H9 (cell line): ENCODE measurements at regions not wholly inside any gene's neighbourhood (a gene's known extent, or its start where the extent isn't known, plus 50 kb on each side); places are given as distances from the start of the nearest gene placed in this dataset.

Experiments used
- DNase-seq: peaks from one replicate; pipeline ENCODE4 v3.0.0-alpha.2; 2017
- H2AFZ ChIP-seq: one replicate; pipeline ENCODE4 v1.6.1; 2013; ENCODE audit warnings: mild to moderate bottlenecking, low read length, control low read depth, moderate library complexity
- H2AK5ac ChIP-seq: 2 replicates; pipeline ENCODE4 v1.6.1; 2013; ENCODE audit warnings: low read length, control low read depth, mixed read lengths; ENCODE audit not compliant: insufficient read length
- H2BK120ac ChIP-seq: one replicate; pipeline ENCODE4 v1.6.1; 2013; ENCODE audit warnings: low read depth, mild to moderate bottlenecking, low read length, control low read depth, inconsistent platforms; ENCODE audit not compliant: poor library complexity, severe bottlenecking
- H2BK12ac ChIP-seq: 2 replicates; pipeline ENCODE4 v1.6.1; 2013; ENCODE audit warnings: low read length, control low read depth, mixed read lengths, low read depth; ENCODE audit not compliant: insufficient read length
- H2BK15ac ChIP-seq: 2 replicates; pipeline ENCODE4 v1.6.1; 2013; ENCODE audit warnings: low read depth, low read length, control low read depth
- H2BK20ac ChIP-seq: one replicate; pipeline ENCODE4 v1.6.1; 2013; ENCODE audit warnings: low read depth, mild to moderate bottlenecking, low read length, control low read depth, inconsistent platforms; ENCODE audit not compliant: poor library complexity, severe bottlenecking
- H2BK5ac ChIP-seq: 2 replicates; pipeline ENCODE4 v1.6.1; 2013; ENCODE audit warnings: low read length, control low read depth, mixed read lengths; ENCODE audit not compliant: insufficient read length
- H3K14ac ChIP-seq: 2 replicates; pipeline ENCODE4 v1.6.1; 2013; ENCODE audit warnings: low read length, control low read depth; ENCODE audit not compliant: insufficient read depth
- H3K18ac ChIP-seq: 2 replicates; pipeline ENCODE4 v1.6.1; 2013; ENCODE audit warnings: low read depth, mild to moderate bottlenecking, mixed read lengths, low read length, control low read depth; ENCODE audit not compliant: insufficient read length
- H3K23ac ChIP-seq: 2 replicates; pipeline ENCODE4 v1.6.1; 2013; ENCODE audit warnings: low read length, control low read depth, mixed read lengths, low read depth; ENCODE audit not compliant: insufficient read length
- H3K23me2 ChIP-seq: 2 replicates; pipeline ENCODE4 v1.6.1; 2013; ENCODE audit warnings: low read depth, mild to moderate bottlenecking, mixed read lengths, low read length, control low read depth; ENCODE audit not compliant: insufficient read length, poor library complexity, severe bottlenecking
- H3K27ac ChIP-seq: 2 replicates; pipeline ENCODE4 v1.5.1; 2013; ENCODE audit warnings: low read length, control low read depth, mixed read lengths, low read depth; ENCODE audit not compliant: insufficient read length
- H3K27me3 ChIP-seq: 2 replicates; pipeline ENCODE4 v1.6.1; 2013; ENCODE audit warnings: low read length, control low read depth, inconsistent platforms; ENCODE audit not compliant: insufficient read depth
- H3K4ac ChIP-seq: 2 replicates; pipeline ENCODE4 v1.6.1; 2013; ENCODE audit warnings: low read depth, mild to moderate bottlenecking, control low read depth, inconsistent platforms, low read length, moderate library complexity
- H3K4me1 ChIP-seq: 2 replicates; pipeline ENCODE4 v1.6.1; 2013; ENCODE audit warnings: low read length, control low read depth, inconsistent platforms; ENCODE audit not compliant: insufficient read depth
- H3K4me2 ChIP-seq: 2 replicates; pipeline ENCODE4 v1.6.1; 2013; ENCODE audit warnings: low read length, control low read depth, mixed read lengths; ENCODE audit not compliant: insufficient read length, insufficient read depth
- H3K56ac ChIP-seq: 2 replicates; pipeline ENCODE4 v1.6.1; 2013; ENCODE audit warnings: low read depth, mild to moderate bottlenecking, mixed read lengths, low read length, control low read depth; ENCODE audit not compliant: insufficient read length
- H3K79me1 ChIP-seq: 2 replicates; pipeline ENCODE4 v1.6.1; 2013; ENCODE audit warnings: low read depth, mild to moderate bottlenecking, moderate library complexity, low read length, control low read depth, inconsistent platforms; ENCODE audit not compliant: insufficient read depth, poor library complexity, severe bottlenecking
- H3K79me2 ChIP-seq: 2 replicates; pipeline ENCODE4 v1.6.1; 2013; ENCODE audit warnings: low read length, control low read depth, inconsistent platforms; ENCODE audit not compliant: insufficient read depth
- H3K9ac ChIP-seq: 2 replicates; pipeline ENCODE4 v1.6.1; 2013; ENCODE audit warnings: low read length, control low read depth, mixed read lengths; ENCODE audit not compliant: insufficient read length; ENCODE audit errors: extremely low read depth
- H3K9me3 ChIP-seq: one replicate; pipeline ENCODE4 v1.6.1; 2013; ENCODE audit warnings: low read depth, low read length, inconsistent platforms; ENCODE audit not compliant: control insufficient read depth
- H3T11ph ChIP-seq: one replicate; pipeline ENCODE4 v1.6.1; 2013; ENCODE audit warnings: mild to moderate bottlenecking, low read length, control low read depth, inconsistent platforms
- H4K20me1 ChIP-seq: one replicate; pipeline ENCODE4 v1.6.1; 2013; ENCODE audit not compliant: control insufficient read depth, insufficient read length, insufficient read depth
- H4K5ac ChIP-seq: 2 replicates; pipeline ENCODE4 v1.6.1; 2013; ENCODE audit warnings: low read depth, mild to moderate bottlenecking, mixed read lengths, low read length, control low read depth; ENCODE audit not compliant: insufficient read length
- H4K8ac ChIP-seq: replicated peaks from 2 replicates; pipeline ENCODE4 v1.6.1; 2013; ENCODE audit warnings: low read length, control low read depth, mixed read lengths, low read depth; ENCODE audit not compliant: insufficient read length
- H4K91ac ChIP-seq: 2 replicates; pipeline ENCODE4 v1.6.1; 2013; ENCODE audit warnings: low read depth, mild to moderate bottlenecking, moderate library complexity, mixed read lengths, low read length, control low read depth; ENCODE audit not compliant: insufficient read length
- H3K27ac Mint-ChIP-seq, 3 experiments: 2 replicates in 2 of 3; 3 replicates in 1 of 3; pipeline ENCODE4 v1.8.0; 2020 to 2021; ENCODE audit warnings: mixed read lengths in 3 of 3, mild to moderate bottlenecking in 1 of 3, moderate library complexity in 1 of 3
- H3K27me3 Mint-ChIP-seq: 2 replicates; pipeline ENCODE4 v1.8.0; 2021; ENCODE audit warnings: low read depth, mild to moderate bottlenecking, moderate library complexity, mixed read lengths
- H3K36me3 Mint-ChIP-seq, 3 experiments: 2 replicates in 2 of 3; 3 replicates in 1 of 3; pipeline ENCODE4 v1.8.0; 2020 to 2021; ENCODE audit warnings: low read depth in 3 of 3, mixed read lengths in 3 of 3; ENCODE audit not compliant: insufficient read depth in 1 of 3
- H3K4me1 Mint-ChIP-seq, 2 experiments: 2 replicates each; pipeline ENCODE4 v1.8.0; 2020; ENCODE audit warnings: mixed read lengths in 2 of 2
- H3K4me3 Mint-ChIP-seq, 2 experiments: 2 replicates in 1 of 2; 3 replicates in 1 of 2; pipeline ENCODE4 v1.8.0; 2020 to 2021; ENCODE audit warnings: mild to moderate bottlenecking in 2 of 2, mixed read lengths in 2 of 2, moderate library complexity in 1 of 2
- H3K9me3 Mint-ChIP-seq, 2 experiments: 2 replicates in 1 of 2; 3 replicates in 1 of 2; pipeline ENCODE4 v1.8.0; 2020; ENCODE audit warnings: mild to moderate bottlenecking in 2 of 2, mixed read lengths in 2 of 2, moderate library complexity in 1 of 2
- WGBS: extraction: QIAGEN DNeasy Blood & Tissue Kit; methylation state at CpG from one replicate; pipeline ENCODE4 v1.1.7; 2013; ENCODE audit warnings: missing lambda C conversion rate, low lambda C conversion rate, mixed read lengths; ENCODE audit not compliant: insufficient read length; ENCODE audit errors: extremely low coverage; 5-methylcytosine and 5-hydroxymethylcytosine counted together
- TF ChIP-seq, protein P1 (sequence below): fragments of 200-600 bp; sonication (generic); conservative IDR thresholded peaks from 3 replicates; pipeline ENCODE4 v1.8.0; 2021; ENCODE audit warnings: antibody characterized with exemption, mild to moderate bottlenecking

DNA sequence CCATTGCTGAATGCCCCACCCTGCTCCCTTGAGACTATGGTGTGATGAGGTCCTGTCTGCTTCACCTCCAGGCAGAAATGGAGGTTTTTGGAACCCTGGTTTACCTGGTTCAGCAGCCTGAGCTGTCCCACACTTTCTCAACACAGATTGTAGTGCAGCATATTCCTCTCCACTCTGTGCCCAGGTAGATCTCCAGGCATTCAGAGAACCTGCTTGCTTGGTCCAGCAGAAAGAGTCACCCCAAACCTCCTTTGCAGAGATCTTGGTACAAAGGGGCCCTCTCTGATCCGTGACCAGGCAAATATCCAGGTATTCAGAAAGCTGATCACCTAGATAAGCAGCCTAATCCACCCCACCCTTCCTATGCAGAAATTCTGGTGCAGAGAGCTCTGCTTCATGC lies 1288.2 kb upstream of the CRIM1 start:
- no CpG with 5 or more reads among the region's 1 CpG for WGBS
- H2BK12ac ChIP-seq = no peak overlapping the region
- Mint-ChIP-seq H3K4me3 (no peak overlapping the region), H3K4me1 (no peaks in the 10 kb centered on the region; a peak in 1 of 4 replicates), H3K27me3 (no peaks in the 10 kb centered on the region; the same call in 1 of the 2 replicates), H3K36me3 (0 out of 7 replicates have a peak, but pooled peaks cover 0 to 8% (median 0%) of the 10 kb centered on the region in 3 experiments), H3K27ac (no peak overlapping the region), H3K9me3 (peaks cover 6% of the 10 kb centered on the region in 2 experiments; a peak in 4 of 5 replicates)
- H2AFZ ChIP-seq = no peak overlapping the region
- no peaks in the 10 kb centered on the region for H4K20me1 ChIP-seq
- no peaks in the 10 kb centered on the region for H3K23me2 ChIP-seq
- H3K9ac ChIP-seq = no peak overlapping the region
- DNase-seq = no peak
- no peaks in the 10 kb centered on the region for H3K79me1 ChIP-seq
- no peak overlapping the region for H2BK15ac ChIP-seq
- H3K9me3 ChIP-seq = no peaks in the 10 kb centered on the region
- H4K5ac ChIP-seq = no peak overlapping the region
- H3K27me3 ChIP-seq = no peaks in the 10 kb centered on the region
- H3K4me1 ChIP-seq = no peaks in the 10 kb centered on the region
- H3K4ac ChIP-seq = no peak overlapping the region
- TF ChIP-seq, protein P1, sequence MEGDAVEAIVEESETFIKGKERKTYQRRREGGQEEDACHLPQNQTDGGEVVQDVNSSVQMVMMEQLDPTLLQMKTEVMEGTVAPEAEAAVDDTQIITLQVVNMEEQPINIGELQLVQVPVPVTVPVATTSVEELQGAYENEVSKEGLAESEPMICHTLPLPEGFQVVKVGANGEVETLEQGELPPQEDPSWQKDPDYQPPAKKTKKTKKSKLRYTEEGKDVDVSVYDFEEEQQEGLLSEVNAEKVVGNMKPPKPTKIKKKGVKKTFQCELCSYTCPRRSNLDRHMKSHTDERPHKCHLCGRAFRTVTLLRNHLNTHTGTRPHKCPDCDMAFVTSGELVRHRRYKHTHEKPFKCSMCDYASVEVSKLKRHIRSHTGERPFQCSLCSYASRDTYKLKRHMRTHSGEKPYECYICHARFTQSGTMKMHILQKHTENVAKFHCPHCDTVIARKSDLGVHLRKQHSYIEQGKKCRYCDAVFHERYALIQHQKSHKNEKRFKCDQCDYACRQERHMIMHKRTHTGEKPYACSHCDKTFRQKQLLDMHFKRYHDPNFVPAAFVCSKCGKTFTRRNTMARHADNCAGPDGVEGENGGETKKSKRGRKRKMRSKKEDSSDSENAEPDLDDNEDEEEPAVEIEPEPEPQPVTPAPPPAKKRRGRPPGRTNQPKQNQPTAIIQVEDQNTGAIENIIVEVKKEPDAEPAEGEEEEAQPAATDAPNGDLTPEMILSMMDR = no peak
- no peaks in the 10 kb centered on the region for H3K79me2 ChIP-seq
- no peak overlapping the region for H3K14ac ChIP-seq
- no peak overlapping the region for H3K18ac ChIP-seq
- no peak overlapping the region for H4K8ac ChIP-seq
- no peak overlapping the region for H3K4me2 ChIP-seq
- no peak overlapping the region for H3K23ac ChIP-seq
- H2BK20ac ChIP-seq = no peak overlapping the region
- H4K91ac ChIP-seq = no peak overlapping the region
- no peak overlapping the region for H3T11ph ChIP-seq
- no peak overlapping the region for H3K56ac ChIP-seq
- no peak overlapping the region for H2BK120ac ChIP-seq
- H3K27ac ChIP-seq = no peak overlapping the region
- no peak overlapping the region for H2AK5ac ChIP-seq
- H2BK5ac ChIP-seq = no peak overlapping the region
